Caki2 (cell line): ENCODE measurements at regions not wholly inside any gene's neighbourhood (a gene's known extent, or its start where the extent isn't known, plus 50 kb on each side); places are given as distances from the start of the nearest gene placed in this dataset.

Experiments used
- DNase-seq: peaks from one replicate; pipeline ENCODE4 v3.0.0-alpha.2; 2015; ENCODE audit warnings: low read depth
- in situ Hi-C: cut with HindIII; loops from 2 replicates; pipeline ENCODE4 v1.10.0; 2016; ENCODE audit warnings: low sequenced_read_pairs, low pct_unique_long_range_greater_than_20kb, mixed read lengths

GRCh38 chr2:136204971-136205370, 87.0 kb upstream of the CXCR4 start:
- in situ Hi-C loops: no loop called here
- DNase-seq: no peak

DNA sequence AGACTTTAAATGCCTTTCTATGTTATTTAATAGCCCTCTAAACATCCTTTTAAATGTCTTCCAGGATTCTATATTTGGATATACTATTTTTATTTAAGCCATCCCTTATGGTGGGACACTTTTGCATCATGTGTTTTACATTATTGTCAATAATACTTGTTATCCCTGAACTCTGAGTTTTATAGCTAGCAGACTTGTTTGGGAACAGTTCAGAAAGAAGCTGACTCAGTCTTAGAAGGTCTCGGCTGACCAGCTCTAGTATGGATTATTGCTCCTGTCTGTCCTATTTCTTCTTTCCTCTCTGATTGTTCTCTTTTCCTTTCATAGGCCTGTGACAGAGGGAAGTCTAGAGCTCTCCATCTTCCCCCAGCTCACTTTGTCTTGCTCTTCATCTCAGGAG, 77.3 kb upstream of the CXCR4 start:
- in situ Hi-C loops: no loop called here
- DNase-seq: no peak

GRCh38 chr2:136191041-136191440, 73.1 kb upstream of the CXCR4 start:
- in situ Hi-C loops: no loop called here
- DNase-seq: no peak

DNA sequence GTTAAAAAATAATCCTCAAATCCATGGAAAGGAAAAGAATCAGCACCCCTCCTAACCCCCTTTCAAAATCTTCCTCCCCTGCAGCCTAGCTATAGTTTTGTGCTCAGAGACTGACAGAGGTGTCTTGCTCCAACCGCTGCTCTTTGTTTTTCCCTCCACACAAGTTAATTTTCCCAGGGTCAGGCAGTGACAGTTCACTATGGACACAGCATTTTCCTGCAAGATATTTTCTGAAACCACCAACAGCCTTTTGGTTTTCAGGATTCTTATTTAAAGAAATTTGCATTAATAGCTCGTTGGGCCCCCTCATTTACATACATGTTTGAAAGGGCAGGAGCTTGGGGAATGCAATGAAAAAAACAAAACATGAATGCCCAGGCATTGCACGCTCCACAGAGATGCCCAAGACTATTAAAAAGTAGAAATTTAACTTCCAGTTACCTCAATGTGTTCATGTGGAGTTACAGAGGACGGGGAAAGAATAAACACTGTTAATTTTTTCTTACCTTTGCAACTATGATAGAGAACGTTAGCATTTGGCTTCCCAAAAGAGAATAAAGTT, 71.4 kb upstream of the CXCR4 start:
- in situ Hi-C loops: no loop called here
- no peak for DNase-seq

DNA sequence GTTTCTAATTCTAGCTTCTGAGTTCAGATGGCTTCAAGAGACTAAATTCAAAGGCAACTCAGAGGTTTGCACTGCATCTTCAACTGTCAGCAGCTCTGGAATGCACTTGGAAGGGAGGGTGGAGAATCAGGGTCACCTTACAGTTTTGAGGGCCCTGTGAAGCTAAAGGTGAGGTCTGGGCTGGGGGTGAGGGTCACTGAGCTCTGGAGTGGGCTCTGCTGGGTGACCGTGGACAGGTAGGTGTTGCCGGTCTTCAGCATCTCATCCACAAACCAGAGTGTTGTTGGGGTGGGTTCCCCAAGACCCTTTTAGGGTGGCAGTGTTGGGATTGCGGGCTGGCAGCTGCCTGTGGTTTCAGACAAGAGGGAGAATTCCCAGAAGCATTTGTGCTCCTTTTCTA, 70.1 kb upstream of the CXCR4 start:
- in situ Hi-C loops: no loop called here
- DNase-seq: no peak

- no peak for DNase-seq
- in situ Hi-C loops: no loop called here
Measured at GRCh38 chr2:136185981-136186776, 68.2 kb upstream of the CXCR4 start.

- DNase-seq: no peak
- in situ Hi-C loops: no loop called here
Measured at GRCh38 chr2:136183097-136183496, 65.1 kb upstream of the CXCR4 start.

DNA sequence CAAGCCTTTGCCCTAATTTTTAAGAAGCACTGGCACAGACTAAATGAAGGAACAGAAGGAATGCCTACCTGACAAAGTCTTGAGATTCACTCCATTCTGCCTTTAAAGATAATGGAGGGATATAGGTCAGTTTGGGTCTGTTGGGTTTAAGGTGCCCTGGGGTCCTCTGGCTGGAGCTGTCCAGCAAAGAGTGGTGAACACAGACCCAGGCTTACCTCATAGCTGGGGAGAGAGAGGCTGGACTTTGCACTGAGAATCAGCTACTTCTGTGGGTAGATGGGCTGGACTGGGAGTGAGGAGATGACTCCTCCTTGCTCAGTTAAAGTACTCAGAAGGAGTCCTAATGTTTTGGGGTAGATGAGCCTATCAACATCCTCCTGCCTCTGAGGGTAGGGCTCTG, 64.4 kb upstream of the CXCR4 start:
- in situ Hi-C loops: no loop called here
- DNase-seq: no peak

GRCh38 chr2:136179602-136179975, 61.6 kb upstream of the CXCR4 start:
- no peak for DNase-seq
- in situ Hi-C loops: no loop called here

- in situ Hi-C loops: no loop called here
- no peak for DNase-seq
Measured at GRCh38 chr2:136178941-136179601, 61.1 kb upstream of the CXCR4 start.

DNA sequence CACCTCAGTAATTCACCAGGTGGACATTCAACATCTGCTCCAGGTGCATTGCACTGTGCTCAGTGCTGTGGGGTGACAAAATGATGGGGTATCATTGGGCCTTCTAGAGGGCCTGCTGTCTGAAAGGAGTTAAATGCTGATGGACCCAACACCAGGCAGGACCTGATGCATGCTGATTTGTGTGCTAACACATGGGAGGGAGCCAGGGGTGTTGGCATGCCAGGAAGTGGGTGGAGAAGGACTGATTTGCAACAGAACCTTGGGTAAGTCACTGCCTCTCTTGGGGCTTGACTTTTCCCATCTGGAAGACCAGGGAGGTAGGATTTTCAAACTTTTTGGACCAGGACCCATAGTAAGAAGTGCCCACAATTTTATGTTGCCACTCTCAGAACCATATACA, 57.9 kb upstream of the CXCR4 start:
- in situ Hi-C loops: no loop called here
- DNase-seq: no peak

DNA sequence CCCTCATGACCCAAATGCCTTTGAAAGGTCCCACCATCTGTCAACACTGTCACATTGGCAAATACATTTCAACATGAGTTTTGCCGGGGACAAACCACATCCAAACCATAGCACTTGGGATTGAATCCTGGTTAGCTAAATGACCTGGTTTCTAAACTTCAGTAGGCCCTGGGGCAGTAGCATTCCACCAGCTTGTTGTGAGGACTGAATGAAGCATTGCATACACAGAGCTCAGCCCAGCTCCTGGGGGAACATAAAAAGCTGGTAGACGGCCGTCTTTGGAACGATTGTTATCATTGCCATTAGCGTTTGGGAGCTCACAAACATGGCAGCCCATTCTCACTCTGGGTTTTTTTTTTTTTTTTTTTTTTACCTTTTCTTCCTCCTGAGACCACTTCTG, 57.5 kb upstream of the CXCR4 start:
- DNase-seq: no peak
- in situ Hi-C loops: no loop called here

DNA sequence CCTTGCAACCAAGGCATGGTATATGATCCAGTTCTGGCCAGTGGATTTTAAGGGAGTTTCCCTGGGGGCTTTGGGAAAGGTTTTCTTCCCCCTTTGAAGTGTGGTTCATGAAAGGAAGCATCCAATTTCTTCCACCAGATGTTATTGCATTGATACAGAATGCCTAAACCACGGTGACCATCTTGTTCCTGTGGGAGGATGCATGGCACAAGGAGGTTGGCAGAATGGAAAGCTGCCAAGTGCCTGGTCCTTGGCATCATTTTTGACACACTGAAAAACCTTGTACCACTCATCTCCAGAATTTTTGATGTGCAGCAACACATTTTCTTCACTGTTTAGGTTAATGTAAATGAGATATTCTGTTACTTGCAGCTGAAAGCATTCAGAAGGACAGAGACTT, 55.2 kb upstream of the CXCR4 start:
- DNase-seq: no peak
- in situ Hi-C loops: no loop called here

- DNase-seq: no peak
Measured at GRCh38 chr2:136171223-136171622, 53.3 kb upstream of the CXCR4 start.

GRCh38 chr2:136168720-136169119, 50.8 kb upstream of the CXCR4 start:
- in situ Hi-C loops: no loop called here
- no peak for DNase-seq

More at GRCh38 chr2:136171223-136171622, 53.3 kb upstream of the CXCR4 start:
- in situ Hi-C loops: no loop called here

DNA sequence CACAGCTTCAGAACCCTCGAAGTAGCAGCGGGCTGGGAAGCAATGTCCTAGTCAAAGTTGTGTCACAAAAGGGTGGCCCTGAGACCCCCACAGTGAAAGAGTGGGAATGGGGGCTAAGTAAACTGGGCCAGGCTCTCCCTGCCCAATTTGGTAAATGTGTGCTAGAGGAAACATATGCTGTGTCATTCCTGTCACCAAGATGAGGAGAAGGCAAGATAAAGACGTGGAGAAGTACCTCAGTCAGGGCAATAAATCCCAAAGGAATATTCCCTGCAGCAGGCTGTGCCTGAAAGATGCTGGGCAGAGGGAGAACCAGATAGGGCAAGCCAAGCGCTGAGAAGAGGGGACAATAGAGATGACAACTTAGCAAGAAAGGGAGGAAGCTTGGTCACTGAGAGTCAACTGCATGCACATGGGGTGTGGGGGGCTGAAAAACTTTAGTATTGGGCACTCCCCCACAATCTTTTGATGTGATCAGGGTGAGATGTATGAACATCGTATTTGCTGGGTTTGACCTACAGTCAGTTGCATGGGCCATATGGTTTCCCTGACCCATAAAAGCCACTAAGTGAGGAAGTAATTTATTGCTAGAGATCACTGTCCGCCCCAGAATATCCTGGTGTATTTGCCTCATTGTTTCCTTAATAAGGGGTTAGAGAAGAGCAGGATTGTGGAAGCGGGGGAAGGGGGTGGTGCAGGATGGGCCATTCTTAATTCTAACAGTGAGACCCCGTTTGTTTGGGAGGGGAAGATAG, 49.9 kb upstream of the CXCR4 start:
- no peak for DNase-seq
- in situ Hi-C loops: no loop called here
